Type B pancreatic cell (in vitro differentiated cells): ENCODE measurements at regions not wholly inside any gene's neighbourhood (a gene's known extent, or its start where the extent isn't known, plus 50 kb on each side); places are given as distances from the start of the nearest gene placed in this dataset.

ENCODE experiments used
- DNase-seq: peaks from one replicate; pipeline ENCODE4 v3.0.0; 2021; ENCODE audit warnings: mixed read lengths; ENCODE audit not compliant: unreplicated experiment; ENCODE audit errors: extremely low spot score
- H3K27ac Mint-ChIP-seq: 2 replicates; pipeline ENCODE4 v1.8.0; 2021; ENCODE audit warnings: mild to moderate bottlenecking, mixed read lengths
- H3K27me3 Mint-ChIP-seq: 2 replicates; pipeline ENCODE4 v1.8.0; 2021; ENCODE audit warnings: mixed read lengths
- H3K36me3 Mint-ChIP-seq: 2 replicates; pipeline ENCODE4 v1.8.0; 2021; ENCODE audit warnings: mixed read lengths
- H3K4me1 Mint-ChIP-seq: one replicate; pipeline ENCODE4 v1.8.0; 2021; ENCODE audit warnings: mixed read lengths; ENCODE audit not compliant: unreplicated experiment
- H3K4me3 Mint-ChIP-seq: 2 replicates; pipeline ENCODE4 v1.8.0; 2021; ENCODE audit warnings: mild to moderate bottlenecking, mixed read lengths
- H3K9me3 Mint-ChIP-seq: 2 replicates; pipeline ENCODE4 v1.8.0; 2021; ENCODE audit warnings: mixed read lengths
- CTCF ChIP-seq: fragments of 200-600 bp; sonication (generic); conservative IDR thresholded peaks from 2 replicates; pipeline ENCODE4 v1.5.0; 2021; ENCODE audit warnings: antibody characterized with exemption, mild to moderate bottlenecking

GRCh38 chr4:1589098-1589497, 95.0 kb downstream of the FAM53A start:
- Mint-ChIP-seq H3K27me3 (peaks cover 18% of the 10 kb centered on the region), H3K27ac (no peak overlapping the region), H3K4me1 (peaks cover 6% of the 10 kb centered on the region), H3K4me3 (no peak overlapping the region), H3K36me3 (no peaks in the 10 kb centered on the region), H3K9me3 (peaks cover 5% of the 10 kb centered on the region)
- no peak for DNase-seq
- TF ChIP-seq CTCF: no peak

GRCh38 chr4:1588306-1588705, 95.8 kb downstream of the FAM53A start:
- Mint-ChIP-seq H3K36me3 (no peaks in the 10 kb centered on the region), H3K4me1 (peaks cover under 1% of the 10 kb centered on the region), H3K27ac (no peak overlapping the region), H3K27me3 (peaks cover 17% of the 10 kb centered on the region), H3K4me3 (no peak overlapping the region), H3K9me3 (peaks cover 5% of the 10 kb centered on the region)
- DNase-seq: no peak
- TF ChIP-seq CTCF: no peak

GRCh38 chr4:1584498-1584897, 99.6 kb downstream of the FAM53A start:
- no peak for DNase-seq
- Mint-ChIP-seq H3K9me3 (no peaks in the 10 kb centered on the region), H3K27me3 (peaks cover 29% of the 10 kb centered on the region), H3K4me3 (no peak overlapping the region), H3K4me1 (peaks cover 4% of the 10 kb centered on the region), H3K27ac (no peak overlapping the region), H3K36me3 (no peaks in the 10 kb centered on the region)
- TF ChIP-seq CTCF: no peak

GRCh38 chr4:1583859-1584258, 100.3 kb downstream of the FAM53A start:
- Mint-ChIP-seq H3K4me1 (peaks cover 4% of the 10 kb centered on the region), H3K36me3 (no peaks in the 10 kb centered on the region), H3K9me3 (no peaks in the 10 kb centered on the region), H3K27ac (no peak overlapping the region), H3K4me3 (no peak overlapping the region), H3K27me3 (peaks cover 26% of the 10 kb centered on the region)
- TF ChIP-seq CTCF: no peak
- no peak for DNase-seq

GRCh38 chr4:1583051-1583785, 100.9 kb downstream of the FAM53A start:
- H3K4me1 Mint-ChIP-seq: peaks cover 4% of the 10 kb centered on the region
- H3K4me3 Mint-ChIP-seq: no peak overlapping the region
- no peak for TF ChIP-seq CTCF
- no peaks in the 10 kb centered on the region for H3K36me3 Mint-ChIP-seq
- no peak overlapping the region for H3K27ac Mint-ChIP-seq
- H3K27me3 Mint-ChIP-seq: peaks cover 22% of the 10 kb centered on the region
- no peak for DNase-seq
- no peaks in the 10 kb centered on the region for H3K9me3 Mint-ChIP-seq
